HEK293 (cell line): ENCODE measurements at regions not wholly inside any gene's neighbourhood (a gene's known extent, or its start where the extent isn't known, plus 50 kb on each side); places are given as distances from the start of the nearest gene placed in this dataset.
A peak's percentile ranks its signal among the peaks of the same experiment; 100 is the strongest.

Experiments used
- CTCF ChIA-PET: fragments of 350-600 bp; formaldehyde crosslinking; extraction: SDS; loops from one replicate; lab custom pipeline; 2021; ENCODE audit warnings: antibody characterized with exemption; lab: Yijun Ruan, JAX
- POLR2A ChIA-PET: fragments of 300-600 bp; formaldehyde crosslinking; extraction: SDS; loops from one replicate; lab custom pipeline; 2020; ENCODE audit warnings: antibody characterized with exemption, inconsistent platforms; lab: Yijun Ruan, JAX
- H3K27ac ChIP-seq: fragments of 200-500 bp; sonication (Bioruptor generic); 2 replicates; pipeline ENCODE4 v1.5.1; 2014; ENCODE audit warnings: low read depth, low read length, control low read depth, inconsistent platforms; ENCODE audit errors: extremely low read depth
- H3K36me3 ChIP-seq, 2 experiments: fragments of 200-500 bp in 1 of 2; sonication (Bioruptor generic) in 1 of 2; 1 replicate in 1 of 2; 2 replicates in 1 of 2; pipeline ENCODE4 v1.5.1; 2014 to 2017; ENCODE audit warnings: inconsistent platforms in 2 of 2, low read length in 2 of 2; ENCODE audit not compliant: control insufficient read depth in 2 of 2, insufficient read depth in 1 of 2
- H3K4me1 ChIP-seq: fragments of 200-500 bp; sonication (Bioruptor generic); 2 replicates; pipeline ENCODE4 v1.5.1; 2014; ENCODE audit warnings: mild to moderate bottlenecking, low read length, inconsistent platforms; ENCODE audit not compliant: control insufficient read depth, insufficient read depth
- H3K4me3 ChIP-seq: 2 replicates; pipeline ENCODE4 v1.5.1; 2011; ENCODE audit warnings: low read depth, mild to moderate bottlenecking, control low read depth, low read length, moderate library complexity
- H3K9me3 ChIP-seq: fragments of 200-500 bp; sonication (Bioruptor generic); 2 replicates; pipeline ENCODE4 v1.5.1; 2014; ENCODE audit warnings: low read depth, low read length, inconsistent platforms; ENCODE audit not compliant: control insufficient read depth, insufficient read depth
- GLI4 ChIP-seq: fragments of 450-650 bp; formaldehyde crosslinking; IDR thresholded peaks from 2 replicates; pipeline ENCODE4 v1.5.1; 2016; ENCODE audit warnings: missing biosample characterization, missing genetic modification characterization
- HOXA7 ChIP-seq: sonication (generic); formaldehyde crosslinking; IDR thresholded peaks from 2 replicates; pipeline ENCODE4 v1.8.1; 2022; ENCODE audit warnings: missing genetic modification reagents, borderline replicate concordance
- REST ChIP-seq: fragments of 450-650 bp; formaldehyde crosslinking; IDR thresholded peaks from 2 replicates; pipeline ENCODE4 v1.5.1; 2016; ENCODE audit warnings: missing biosample characterization, missing genetic modification characterization
- TCF7L2 ChIP-seq: IDR thresholded peaks from 2 replicates; pipeline ENCODE4 v1.6.1; 2011; ENCODE audit warnings: low read depth, mild to moderate bottlenecking, inconsistent platforms, low read length, moderate library complexity, borderline replicate concordance
- ZBTB1 ChIP-seq: fragments of 450-650 bp; formaldehyde crosslinking; IDR thresholded peaks from 2 replicates; pipeline ENCODE4 v1.5.1; 2016; ENCODE audit warnings: missing biosample characterization, missing genetic modification characterization
- ZNF121 ChIP-seq: fragments of 450-650 bp; formaldehyde crosslinking; IDR thresholded peaks from 2 replicates; pipeline ENCODE4 v1.5.1; 2016; ENCODE audit warnings: missing biosample characterization, missing genetic modification characterization
- ZNF146 ChIP-seq: fragments of 450-650 bp; formaldehyde crosslinking; IDR thresholded peaks from 2 replicates; pipeline ENCODE4 v1.5.1; 2016; ENCODE audit warnings: missing biosample characterization, missing genetic modification characterization
- ZNF157 ChIP-seq: fragments of 450-650 bp; formaldehyde crosslinking; IDR thresholded peaks from 2 replicates; pipeline ENCODE4 v1.5.1; 2016; ENCODE audit warnings: missing biosample characterization, missing genetic modification characterization
- ZNF202 ChIP-seq: fragments of 450-650 bp; formaldehyde crosslinking; IDR thresholded peaks from 2 replicates; pipeline ENCODE4 v1.5.1; 2016; ENCODE audit warnings: missing biosample characterization, missing genetic modification characterization, borderline replicate concordance
- ZNF239 ChIP-seq: fragments of 450-650 bp; formaldehyde crosslinking; IDR thresholded peaks from 2 replicates; pipeline ENCODE4 v1.5.1; 2016; ENCODE audit warnings: missing biosample characterization, missing genetic modification characterization
- ZNF549 ChIP-seq: fragments of 450-650 bp; IDR thresholded peaks from 2 replicates; pipeline ENCODE4 v1.5.1; 2018; ENCODE audit warnings: missing biosample characterization, missing genetic modification characterization, mild to moderate bottlenecking, inconsistent platforms, moderate library complexity
- TF ChIP-seq, protein P1 (sequence below): fragments of 450-650 bp; formaldehyde crosslinking; IDR thresholded peaks from 2 replicates; pipeline ENCODE4 v1.5.1; 2016; ENCODE audit warnings: missing biosample characterization, missing genetic modification characterization
- TF ChIP-seq, protein P2 (sequence below): fragments of 450-650 bp; formaldehyde crosslinking; IDR thresholded peaks from 2 replicates; pipeline ENCODE4 v1.5.1; 2017; ENCODE audit warnings: missing biosample characterization, missing genetic modification characterization

DNA sequence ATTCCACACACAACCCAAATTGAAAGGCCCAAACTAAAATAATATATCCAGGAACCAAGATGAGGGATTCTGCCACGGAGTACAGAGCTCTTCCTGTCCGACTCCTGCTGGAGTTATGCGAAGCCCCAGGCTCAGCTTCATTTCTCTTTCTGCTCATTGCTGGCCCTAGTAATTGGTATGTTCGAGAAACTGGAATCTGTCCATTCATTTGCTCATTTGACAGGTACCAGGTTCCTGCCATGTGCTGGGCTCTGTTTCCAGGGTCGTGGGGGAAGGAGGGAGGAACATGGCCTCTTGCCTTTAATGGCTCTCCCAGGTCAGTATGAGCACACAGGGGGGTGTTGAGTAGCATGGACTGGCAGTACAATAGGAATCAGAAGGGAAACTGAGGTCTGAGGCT lies 179.2 kb upstream of the SHH start (continued):
- TF ChIP-seq, protein P1, sequence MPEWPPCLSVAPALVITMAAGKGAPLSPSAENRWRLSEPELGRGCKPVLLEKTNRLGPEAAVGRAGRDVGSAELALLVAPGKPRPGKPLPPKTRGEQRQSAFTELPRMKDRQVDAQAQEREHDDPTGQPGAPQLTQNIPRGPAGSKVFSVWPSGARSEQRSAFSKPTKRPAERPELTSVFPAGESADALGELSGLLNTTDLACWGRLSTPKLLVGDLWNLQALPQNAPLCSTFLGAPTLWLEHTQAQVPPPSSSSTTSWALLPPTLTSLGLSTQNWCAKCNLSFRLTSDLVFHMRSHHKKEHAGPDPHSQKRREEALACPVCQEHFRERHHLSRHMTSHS = no peak
- TF ChIP-seq ZNF121 (no peak), ZBTB1 (tag by site-specific recombination) (no peak)

GRCh38 chr7:155988416-155988815 lies 176.2 kb upstream of the SHH start:
- Histone ChIP-seq H3K36me3 (no peaks in the 10 kb centered on the region), H3K9me3 (no peaks in the 10 kb centered on the region), H3K27ac (no peak overlapping the region), H3K4me1 (no peaks in the 10 kb centered on the region), H3K4me3 (no peak overlapping the region)
- POLR2A ChIA-PET = no interaction called here
- CTCF ChIA-PET = no interaction called here
- TF ChIP-seq ZNF157 (no peak), ZNF549 (tag by site-specific recombination) (no peak)

GRCh38 chr7:155987681-155988235 lies 175.5 kb upstream of the SHH start:
- Histone ChIP-seq H3K36me3 (no peaks in the 10 kb centered on the region), H3K4me1 (no peaks in the 10 kb centered on the region), H3K9me3 (no peaks in the 10 kb centered on the region), H3K4me3 (no peak overlapping the region), H3K27ac (no peak overlapping the region)
- TF ChIP-seq ZNF146 (tag by site-specific recombination) = no peak
- ChIA-PET CTCF (no interaction called here), POLR2A (no interaction called here)

- Histone ChIP-seq H3K4me1 (no peaks in the 10 kb centered on the region), H3K9me3 (no peaks in the 10 kb centered on the region), H3K36me3 (no peaks in the 10 kb centered on the region), H3K4me3 (no peak overlapping the region), H3K27ac (no peak overlapping the region)
- ChIA-PET CTCF (no interaction called here), POLR2A (no interaction called here)
- TF ChIP-seq REST (tag by site-specific recombination) (no peak), TCF7L2 (no peak), ZNF239 (tag by site-specific recombination) (no peak), GLI4 (tag by site-specific recombination) (no peak), ZNF202 (tag by site-specific recombination) (no peak)
Observed at GRCh38 chr7:155986497-155987160, 174.4 kb upstream of the SHH start.

- no peak overlapping the region for H3K27ac ChIP-seq
- TF ChIP-seq HOXA7 (CRISPR knock-in tag) = no peak
- TF ChIP-seq, protein P2, sequence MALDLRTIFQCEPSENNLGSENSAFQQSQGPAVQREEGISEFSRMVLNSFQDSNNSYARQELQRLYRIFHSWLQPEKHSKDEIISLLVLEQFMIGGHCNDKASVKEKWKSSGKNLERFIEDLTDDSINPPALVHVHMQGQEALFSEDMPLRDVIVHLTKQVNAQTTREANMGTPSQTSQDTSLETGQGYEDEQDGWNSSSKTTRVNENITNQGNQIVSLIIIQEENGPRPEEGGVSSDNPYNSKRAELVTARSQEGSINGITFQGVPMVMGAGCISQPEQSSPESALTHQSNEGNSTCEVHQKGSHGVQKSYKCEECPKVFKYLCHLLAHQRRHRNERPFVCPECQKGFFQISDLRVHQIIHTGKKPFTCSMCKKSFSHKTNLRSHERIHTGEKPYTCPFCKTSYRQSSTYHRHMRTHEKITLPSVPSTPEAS (tag by site-specific recombination) = peak; percentile 64; the same call in 1 of the 2 replicates
- POLR2A ChIA-PET = no interaction called here
- CTCF ChIA-PET = no interaction called here
- no peaks in the 10 kb centered on the region for H3K36me3 ChIP-seq
- no peaks in the 10 kb centered on the region for H3K9me3 ChIP-seq
- no peak overlapping the region for H3K4me3 ChIP-seq
- no peaks in the 10 kb centered on the region for H3K4me1 ChIP-seq
Observed at GRCh38 chr7:155985518-155986250, 173.4 kb upstream of the SHH start.
